ENCODE measurements at regions not wholly inside any gene's neighbourhood (a gene's known extent, or its start where the extent isn't known, plus 50 kb on each side); places are given as distances from the start of the nearest gene placed in this dataset.

- Mint-ChIP-seq H3K27ac (no peak overlapping the region), H3K4me1 (no peaks in the 10 kb centered on the region), H3K4me3 (no peak overlapping the region), H3K9me3 (no peaks in the 10 kb centered on the region), H3K27me3 (ENCODE audit: low read depth) (peaks cover 69% of the 10 kb centered on the region), H3K36me3 (no peaks in the 10 kb centered on the region)
- no peak for TF ChIP-seq CTCF (IDR thresholded peaks at IDR 0.05; ENCODE audit: unreplicated experiment)
- no peak for DNase-seq (ENCODE audit: low spot score in 2 of 2, unreplicated experiment in 2 of 2)
Measured at GRCh38 chr12:113674996-113675395, 203.3 kb upstream of the LHX5 start.

- Mint-ChIP-seq H3K4me3 (no peak overlapping the region), H3K4me1 (no peaks in the 10 kb centered on the region), H3K36me3 (no peaks in the 10 kb centered on the region), H3K9me3 (no peaks in the 10 kb centered on the region), H3K27ac (no peak overlapping the region), H3K27me3 (ENCODE audit: low read depth) (peaks cover 70% of the 10 kb centered on the region)
- TF ChIP-seq CTCF (IDR thresholded peaks at IDR 0.05; ENCODE audit: unreplicated experiment), result no peak
- no peak for DNase-seq (ENCODE audit: low spot score in 2 of 2, unreplicated experiment in 2 of 2)
Measured at GRCh38 chr12:113674302-113674701, 202.6 kb upstream of the LHX5 start.

- no peak overlapping the region for H3K27ac Mint-ChIP-seq
- peaks cover 66% of the 10 kb centered on the region for H3K27me3 Mint-ChIP-seq (ENCODE audit: low read depth)
- no peaks in the 10 kb centered on the region for H3K9me3 Mint-ChIP-seq
- no peaks in the 10 kb centered on the region for H3K4me1 Mint-ChIP-seq
- no peak for TF ChIP-seq CTCF (IDR thresholded peaks at IDR 0.05; ENCODE audit: unreplicated experiment)
- no peak overlapping the region for H3K4me3 Mint-ChIP-seq
- DNase-seq (ENCODE audit: low spot score in 2 of 2, unreplicated experiment in 2 of 2), result no peak
- H3K36me3 Mint-ChIP-seq, result no peaks in the 10 kb centered on the region
Measured at GRCh38 chr12:113673458-113674238, 202.0 kb upstream of the LHX5 start.

DNA sequence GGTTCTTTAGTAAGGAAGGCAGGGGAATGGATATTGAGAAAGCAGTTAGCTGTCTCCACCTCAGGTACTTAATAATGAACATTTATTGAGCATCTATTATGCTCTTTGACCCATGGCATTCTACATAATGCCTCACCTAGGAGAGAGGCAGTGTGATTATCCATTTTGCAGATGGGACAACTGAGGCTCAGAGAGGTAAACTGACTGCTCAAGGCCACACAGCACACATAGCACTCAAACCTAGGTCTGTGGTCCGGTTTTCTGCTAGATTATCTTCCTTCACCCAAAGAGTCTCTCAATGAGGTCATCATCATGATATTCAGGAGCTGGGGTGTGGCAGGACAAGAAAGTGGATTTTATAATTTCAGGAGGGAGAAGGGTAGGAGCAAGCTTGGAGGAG is 199.1 kb upstream of the LHX5 start:
- no peaks in the 10 kb centered on the region for H3K4me1 Mint-ChIP-seq
- DNase-seq (ENCODE audit: low spot score in 2 of 2, unreplicated experiment in 2 of 2), result no peak
- no peak overlapping the region for H3K27ac Mint-ChIP-seq
- TF ChIP-seq CTCF (IDR thresholded peaks at IDR 0.05; ENCODE audit: unreplicated experiment), result no peak
- no peak overlapping the region for H3K4me3 Mint-ChIP-seq
- H3K9me3 Mint-ChIP-seq, result no peaks in the 10 kb centered on the region
- no peaks in the 10 kb centered on the region for H3K36me3 Mint-ChIP-seq
- H3K27me3 Mint-ChIP-seq (ENCODE audit: low read depth), result peaks cover 60% of the 10 kb centered on the region

DNA sequence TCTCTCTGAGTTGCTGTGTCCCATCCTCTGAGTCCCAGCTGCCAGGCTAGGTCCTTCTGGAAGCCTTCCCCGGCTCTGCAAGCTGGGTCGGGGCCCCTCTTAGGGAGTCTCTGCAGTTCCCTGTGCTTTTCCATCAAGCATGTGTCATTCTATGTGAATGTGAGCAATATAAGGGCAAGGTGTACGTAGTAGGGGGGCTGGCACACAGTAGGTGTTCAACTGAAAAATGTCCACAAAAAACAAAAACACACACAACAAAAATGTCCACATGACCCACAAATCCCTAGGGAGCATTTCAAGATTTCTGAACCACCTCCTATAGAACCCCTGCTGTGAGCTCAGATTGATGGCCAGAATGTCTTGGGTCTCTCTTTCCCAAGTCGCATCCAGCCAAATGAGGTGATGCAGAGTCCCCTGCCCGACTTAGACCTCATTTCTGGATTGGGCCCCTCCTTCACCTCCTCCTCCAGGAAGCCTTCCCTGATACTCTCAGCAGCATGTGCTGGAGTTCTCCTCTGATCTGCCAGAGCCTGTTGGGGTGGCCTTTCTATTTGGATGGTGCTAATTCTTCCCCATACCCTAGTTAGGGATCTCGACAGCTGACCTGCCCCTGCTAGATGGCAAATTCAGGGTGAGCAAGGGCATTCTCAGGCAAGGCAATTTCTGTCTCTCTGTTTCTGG is 196.1 kb upstream of the LHX5 start:
- Mint-ChIP-seq H3K4me1 (no peaks in the 10 kb centered on the region), H3K4me3 (no peak overlapping the region), H3K9me3 (no peaks in the 10 kb centered on the region), H3K36me3 (no peaks in the 10 kb centered on the region), H3K27me3 (ENCODE audit: low read depth) (peaks cover 42% of the 10 kb centered on the region), H3K27ac (no peak overlapping the region)
- no peak for TF ChIP-seq CTCF (IDR thresholded peaks at IDR 0.05; ENCODE audit: unreplicated experiment)
- no peak for DNase-seq (ENCODE audit: low spot score in 2 of 2, unreplicated experiment in 2 of 2)

Data from mesothelial cell of epicardium (in vitro differentiated cells).